Vagina (tissue), 2 donors: ENCODE measurements at regions not wholly inside any gene's neighbourhood (a gene's known extent, or its start where the extent isn't known, plus 50 kb on each side); places are given as distances from the start of the nearest gene placed in this dataset.
A peak's percentile ranks its signal among the peaks of the same experiment; 100 is the strongest.
"Not testable (repeated sequence)": the region's sequence is repeated elsewhere in the genome, so short reads cannot be mapped to it uniquely, and the experiment has no call there.

Source experiments
- DNase-seq, 2 donors: peaks; one replicate each; pipeline ENCODE4 v3.0.0-alpha.2; 2017; ENCODE audit errors: extremely low spot score in 2 of 2
- H3K27ac ChIP-seq: fragments of 200-600 bp; sonication (generic); one replicate; pipeline ENCODE4 v1.5.1; 2019
- H3K27me3 ChIP-seq: fragments of 200-600 bp; sonication (generic); one replicate; pipeline ENCODE4 v1.5.1; 2019
- H3K36me3 ChIP-seq, 2 donors: fragments of 200-600 bp; sonication (generic); one replicate each; pipeline ENCODE4 v1.5.1; 2017 to 2019
- H3K4me1 ChIP-seq: fragments of 200-600 bp; sonication (generic); one replicate; pipeline ENCODE4 v1.5.1; 2019
- H3K4me3 ChIP-seq, 2 donors: fragments of 200-600 bp; sonication (generic); 1 replicate in 1 of 2; 2 replicates in 1 of 2; pipeline ENCODE4 v1.5.1; 2016 to 2019
- H3K9me3 ChIP-seq: fragments of 200-600 bp; sonication (generic); one replicate; pipeline ENCODE4 v1.5.1; 2019
- CTCF ChIP-seq, 3 experiments: fragments of 450-650 bp in 2 of 3; fragments of 200-600 bp in 1 of 3; sonication (generic) in 1 of 3; IDR thresholded peaks; one replicate each; pipeline ENCODE4 v1.5.1; 2017 to 2019; ENCODE audit warnings: antibody characterized with exemption in 3 of 3, mild to moderate bottlenecking in 2 of 3, moderate library complexity in 2 of 3
- intact Hi-C: fragments of 100-400 bp; cut with DNase I; formaldehyde crosslinking; loops from one replicate; pipeline ENCODE4 v1.15.1; 2023

GRCh38 chr16:18131587-18131986, 204.9 kb downstream of the NPIPA8 start:
- DNase-seq, intact Hi-C loops, H3K9me3 ChIP-seq, H3K36me3 ChIP-seq, H3K27ac ChIP-seq, H3K27me3 ChIP-seq, H3K4me3 ChIP-seq, H3K4me1 ChIP-seq: not testable (repeated sequence)
- TF ChIP-seq CTCF (IDR thresholded peaks at IDR 0.05), result peak in 1 of 3 experiments; percentile 13

- intact Hi-C loops, H3K4me3 ChIP-seq, H3K27ac ChIP-seq, DNase-seq, H3K36me3 ChIP-seq, H3K27me3 ChIP-seq, H3K4me1 ChIP-seq, H3K9me3 ChIP-seq: not testable (repeated sequence)
Measured at GRCh38 chr16:18130478-18131120, 205.9 kb downstream of the NPIPA8 start.

DNA sequence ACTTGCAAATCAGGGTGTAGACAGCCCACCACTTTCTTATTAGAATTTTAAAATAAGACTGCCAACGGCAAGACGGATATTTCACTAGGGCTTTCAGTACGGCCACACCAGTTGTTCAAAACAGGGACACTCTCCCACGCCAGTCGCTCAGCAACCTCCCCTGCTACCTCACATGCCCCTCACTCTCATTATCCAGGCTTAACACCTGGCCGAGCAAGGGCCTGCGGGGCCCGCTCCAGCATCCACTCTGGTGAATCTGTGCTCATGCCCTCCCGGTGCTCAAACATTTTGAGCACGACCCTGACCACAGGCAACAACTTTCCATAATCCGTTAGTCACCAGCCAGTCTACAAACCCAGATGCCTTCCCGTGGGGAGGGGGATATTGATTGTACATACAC, 209.5 kb downstream of the NPIPA8 start:
- H3K27ac ChIP-seq, H3K4me3 ChIP-seq, H3K36me3 ChIP-seq, DNase-seq, H3K9me3 ChIP-seq, H3K4me1 ChIP-seq, H3K27me3 ChIP-seq, intact Hi-C loops: not testable (repeated sequence)

- H3K9me3 ChIP-seq, H3K4me3 ChIP-seq, H3K4me1 ChIP-seq, H3K27ac ChIP-seq, DNase-seq, H3K27me3 ChIP-seq, H3K36me3 ChIP-seq, intact Hi-C loops: not testable (repeated sequence)
Measured at GRCh38 chr16:18119092-18119491, 217.4 kb downstream of the NPIPA8 start.

GRCh38 chr16:18118684-18119083, 217.9 kb downstream of the NPIPA8 start:
- H3K4me3 ChIP-seq, H3K36me3 ChIP-seq, H3K4me1 ChIP-seq, intact Hi-C loops, H3K9me3 ChIP-seq, DNase-seq, H3K27ac ChIP-seq, H3K27me3 ChIP-seq: not testable (repeated sequence)

DNA sequence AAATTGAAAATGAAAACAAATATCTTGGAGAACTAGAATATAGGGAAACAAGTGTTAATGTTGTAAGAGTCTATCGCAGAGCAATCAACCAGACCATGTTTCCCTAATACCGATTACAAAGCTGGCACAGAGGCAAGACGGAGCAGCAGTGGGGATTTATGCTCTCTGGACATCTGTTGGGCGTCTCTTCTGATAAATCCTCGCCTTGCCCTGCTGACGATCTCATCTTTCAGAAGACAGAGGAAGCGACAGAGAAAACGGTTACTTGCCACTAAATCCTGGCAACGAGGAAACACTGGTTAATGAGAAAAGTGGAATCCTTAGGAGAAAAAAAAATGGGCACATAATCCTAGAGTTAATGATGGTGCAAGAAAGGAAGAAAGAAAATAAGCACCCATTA, 218.5 kb downstream of the NPIPA8 start:
- not testable (repeated sequence) for H3K27ac ChIP-seq, DNase-seq, H3K27me3 ChIP-seq

GRCh38 chr16:18104412-18104811, 232.1 kb downstream of the NPIPA8 start:
- H3K27ac ChIP-seq, H3K27me3 ChIP-seq, intact Hi-C loops, H3K4me1 ChIP-seq, DNase-seq, H3K36me3 ChIP-seq, H3K4me3 ChIP-seq, H3K9me3 ChIP-seq: not testable (repeated sequence)

More for the DNA sequence above, 218.5 kb downstream of the NPIPA8 start:
- H3K9me3 ChIP-seq, H3K4me3 ChIP-seq, H3K36me3 ChIP-seq, intact Hi-C loops, H3K4me1 ChIP-seq: not testable (repeated sequence)

DNA sequence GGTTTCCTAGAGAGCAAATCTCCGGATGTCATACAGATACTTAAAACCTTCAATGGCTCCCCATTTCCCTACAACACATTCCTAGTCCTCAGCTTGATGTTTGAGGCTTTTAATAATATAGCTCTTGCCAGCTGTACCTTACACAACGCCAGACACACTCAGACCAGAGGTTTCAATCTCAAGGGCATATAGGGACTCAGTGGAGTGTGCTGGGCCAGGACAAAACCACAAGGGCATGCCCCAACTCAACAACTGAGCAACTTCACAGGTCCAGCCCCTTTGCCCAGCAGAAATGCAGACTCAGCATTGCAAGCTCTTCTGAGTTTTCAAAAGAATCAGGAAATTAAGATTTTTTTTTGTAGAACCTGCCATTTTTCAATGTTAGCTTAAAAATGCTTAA, 235.5 kb downstream of the NPIPA8 start:
- H3K4me3 ChIP-seq, H3K4me1 ChIP-seq, H3K36me3 ChIP-seq, H3K27me3 ChIP-seq, DNase-seq, intact Hi-C loops, H3K27ac ChIP-seq, H3K9me3 ChIP-seq: not testable (repeated sequence)

DNA sequence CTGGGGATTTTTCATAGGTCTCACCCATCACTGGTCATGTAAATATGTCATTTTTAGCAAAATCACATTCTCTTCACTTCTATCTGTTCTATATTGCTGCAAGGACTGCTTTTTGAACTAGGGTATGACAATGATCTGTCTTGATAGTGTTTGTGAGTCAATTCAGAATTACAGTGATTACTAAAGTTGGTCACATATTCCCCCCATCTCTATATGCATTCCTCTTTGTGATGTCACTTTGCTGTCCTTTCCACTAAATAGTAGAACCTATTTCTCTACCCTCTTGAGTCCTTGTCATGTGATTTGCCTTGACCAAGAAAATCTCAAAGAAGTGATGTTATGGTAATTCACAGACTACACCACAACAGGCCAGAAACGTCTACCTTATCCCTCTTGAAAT, 243.9 kb downstream of the NPIPA8 start:
- DNase-seq, H3K36me3 ChIP-seq, H3K27ac ChIP-seq, H3K4me3 ChIP-seq, H3K4me1 ChIP-seq, H3K9me3 ChIP-seq, intact Hi-C loops, H3K27me3 ChIP-seq: not testable (repeated sequence)

GRCh38 chr16:18080658-18081363, 255.7 kb downstream of the NPIPA8 start:
- DNase-seq, H3K27ac ChIP-seq, H3K27me3 ChIP-seq, H3K9me3 ChIP-seq, intact Hi-C loops, H3K4me3 ChIP-seq, H3K36me3 ChIP-seq, H3K4me1 ChIP-seq: not testable (repeated sequence)

DNA sequence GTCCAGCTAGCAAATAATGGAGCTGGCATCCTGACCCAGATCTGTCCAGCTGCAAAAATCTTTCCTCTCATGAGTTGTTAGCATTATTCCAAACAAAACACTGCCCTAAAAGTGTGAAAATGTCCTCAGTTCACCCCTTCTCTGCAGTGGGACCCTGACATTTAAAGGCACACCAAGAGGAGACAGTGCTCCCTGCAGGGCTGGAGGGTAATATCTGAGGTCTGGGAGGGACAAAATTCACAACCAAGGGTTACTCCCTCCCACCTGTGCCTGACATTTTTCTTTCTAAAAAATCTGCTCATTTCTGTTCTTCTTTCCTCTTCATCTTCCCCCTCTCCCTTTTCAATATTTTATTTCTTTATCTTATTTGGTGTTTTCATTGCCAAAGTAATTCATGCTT, 258.6 kb downstream of the NPIPA8 start:
- H3K36me3 ChIP-seq, H3K4me1 ChIP-seq, H3K9me3 ChIP-seq, H3K27ac ChIP-seq, DNase-seq, H3K27me3 ChIP-seq, intact Hi-C loops, H3K4me3 ChIP-seq: not testable (repeated sequence)
